Gastroesophageal sphincter (tissue), 4 donors: ENCODE measurements at regions not wholly inside any gene's neighbourhood (a gene's known extent, or its start where the extent isn't known, plus 50 kb on each side); places are given as distances from the start of the nearest gene placed in this dataset.
A peak's percentile ranks its signal among the peaks of the same experiment; 100 is the strongest.

ENCODE experiments used
- ATAC-seq: fragments of 150-250 bp; one replicate; pipeline ENCODE4 v1.9.1; 2016; ENCODE audit warnings: mild to moderate bottlenecking, moderate library complexity
- H3K27ac ChIP-seq, 4 donors: fragments of 200-600 bp; sonication (generic) in 3 of 4; 1 replicate in 3 of 4; 2 replicates in 1 of 4; pipeline ENCODE4 v1.5.1; 2016 to 2019
- H3K27me3 ChIP-seq: fragments of 200-600 bp; sonication (generic); one replicate; pipeline ENCODE4 v1.5.1; 2019
- H3K36me3 ChIP-seq, 2 donors: fragments of 200-600 bp; sonication (generic); one replicate each; pipeline ENCODE4 v1.5.1; 2019; ENCODE audit warnings: control low read depth in 1 of 2
- H3K4me1 ChIP-seq, 3 donors: fragments of 200-600 bp; sonication (generic); 1 replicate in 2 of 3; 2 replicates in 1 of 3; pipeline ENCODE4 v1.5.1; 2016 to 2019; ENCODE audit warnings: control low read depth in 2 of 3
- H3K4me3 ChIP-seq, 2 donors: fragments of 200-600 bp; sonication (generic); one replicate each; pipeline ENCODE4 v1.5.1; 2019; ENCODE audit warnings: mild to moderate bottlenecking in 1 of 2, moderate library complexity in 1 of 2
- H3K9me3 ChIP-seq, 3 donors: fragments of 200-600 bp; sonication (generic); one replicate each; pipeline ENCODE4 v1.5.1; 2017 to 2019; ENCODE audit warnings: control low read depth in 2 of 3
- CTCF ChIP-seq, 4 experiments: fragments of 200-600 bp in 2 of 4; fragments of 450-650 bp in 2 of 4; sonication (generic) in 1 of 4; IDR thresholded peaks; one replicate each; pipeline ENCODE4 v1.5.1; 2017 to 2019; ENCODE audit warnings: antibody characterized with exemption in 4 of 4, mild to moderate bottlenecking in 2 of 4, moderate library complexity in 2 of 4
- EP300 ChIP-seq: sonication (generic); formaldehyde crosslinking; IDR thresholded peaks from one replicate; pipeline ENCODE4 v1.6.1; 2017; ENCODE audit warnings: antibody characterized with exemption, mild to moderate bottlenecking
- POLR2A ChIP-seq, 2 donors: fragments of 450-650 bp; IDR thresholded peaks; one replicate each; pipeline ENCODE4 v1.6.1; 2017; ENCODE audit warnings: antibody characterized with exemption in 2 of 2, mild to moderate bottlenecking in 2 of 2, moderate library complexity in 1 of 2
- POLR2AphosphoS5 ChIP-seq: sonication (generic); formaldehyde crosslinking; IDR thresholded peaks from one replicate; pipeline ENCODE4 v1.6.1; 2017; ENCODE audit warnings: antibody characterized with exemption
- WGBS, 2 donors: methylation state at CpG; one replicate each; pipeline ENCODE4 v1.1.5; 2018; ENCODE audit warnings: low coverage in 1 of 2; 5-methylcytosine and 5-hydroxymethylcytosine counted together

- peaks cover 0 to 27% (median 12%) of the 10 kb centered on the region in 3 donors for H3K4me1 ChIP-seq
- TF ChIP-seq CTCF (IDR thresholded peaks at IDR 0.05) (peak; percentile 18 to 87 (median 46)), POLR2A (IDR thresholded peaks at IDR 0.05) (no peak)
- peak overlapping the region; percentile 12 to 81 (median 75) for H3K27ac ChIP-seq
- peak; percentile 84 for ATAC-seq
- H3K4me3 ChIP-seq: peak overlapping the region; percentile 28 to 48
- no peaks in the 10 kb centered on the region for H3K27me3 ChIP-seq
- no peaks in the 10 kb centered on the region for H3K36me3 ChIP-seq
- H3K9me3 ChIP-seq: no peaks in the 10 kb centered on the region
- 64% methylated on average over 8 of the region's 40 CpGs; no CpG with 5 or more reads in 1 of the 2 donors for WGBS, 2 donors
Measured at GRCh38 chr6:6724539-6725467, 136.3 kb downstream of the LY86 start.

GRCh38 chr6:6725468-6726209 is 137.1 kb downstream of the LY86 start:
- no peak for ATAC-seq
- Histone ChIP-seq H3K27me3 (no peaks in the 10 kb centered on the region), H3K36me3 (no peaks in the 10 kb centered on the region), H3K9me3 (no peaks in the 10 kb centered on the region), H3K4me1 (peaks cover 0 to 27% (median 12%) of the 10 kb centered on the region in 3 donors), H3K4me3 (no peak overlapping the region), H3K27ac (peak overlapping the region in 3 of 4 donors; percentile 73 to 81 (median 77))
- no peak for TF ChIP-seq EP300
- TF ChIP-seq POLR2A (IDR thresholded peaks at IDR 0.05): no peak
- TF ChIP-seq POLR2AphosphoS5: no peak
- WGBS, 2 donors: 65 to 87% methylated on average over 5 to 6 of the region's 15 CpGs

GRCh38 chr6:6728169-6728941 is 139.8 kb downstream of the LY86 start:
- H3K4me1 ChIP-seq: peaks cover 0 to 24% (median 12%) of the 10 kb centered on the region in 3 donors
- TF ChIP-seq CTCF (IDR thresholded peaks at IDR 0.05) (no peak), EP300 (no peak), POLR2AphosphoS5 (no peak), POLR2A (IDR thresholded peaks at IDR 0.05) (no peak)
- H3K27ac ChIP-seq: no peak overlapping the region

GRCh38 chr6:6729971-6730370 is 141.5 kb downstream of the LY86 start:
- no peaks in the 10 kb centered on the region for H3K36me3 ChIP-seq
- no peak overlapping the region for H3K27ac ChIP-seq
- no peaks in the 10 kb centered on the region for H3K9me3 ChIP-seq
- peaks cover 0 to 8% (median 5%) of the 10 kb centered on the region in 3 donors for H3K4me1 ChIP-seq
- no peak for ATAC-seq
- peaks cover 13% of the 10 kb centered on the region for H3K27me3 ChIP-seq
- no peak overlapping the region for H3K4me3 ChIP-seq
- WGBS, 2 donors: 0 to 100% methylated on average over 1 of the region's 1 CpG
- TF ChIP-seq EP300 (no peak), POLR2A (IDR thresholded peaks at IDR 0.05) (no peak), POLR2AphosphoS5 (no peak), CTCF (IDR thresholded peaks at IDR 0.05) (no peak)

More at GRCh38 chr6:6728169-6728941, 139.8 kb downstream of the LY86 start:
- Histone ChIP-seq H3K36me3 (no peaks in the 10 kb centered on the region), H3K27me3 (no peaks in the 10 kb centered on the region), H3K4me3 (no peak overlapping the region), H3K9me3 (no peaks in the 10 kb centered on the region)
- no peak for ATAC-seq
- WGBS, 2 donors: 94 to 96% methylated on average over 3 to 7 of the region's 9 CpGs

GRCh38 chr6:6730831-6731230 is 142.3 kb downstream of the LY86 start:
- WGBS, 2 donors: 0 to 50% methylated on average over 2 of the region's 2 CpGs
- Histone ChIP-seq H3K4me3 (no peak overlapping the region), H3K4me1 (no peaks in the 10 kb centered on the region), H3K27me3 (peaks cover 21% of the 10 kb centered on the region), H3K9me3 (no peaks in the 10 kb centered on the region), H3K36me3 (no peaks in the 10 kb centered on the region), H3K27ac (no peak overlapping the region)
- TF ChIP-seq POLR2AphosphoS5: no peak
- TF ChIP-seq CTCF (IDR thresholded peaks at IDR 0.05): no peak
- TF ChIP-seq POLR2A (IDR thresholded peaks at IDR 0.05): no peak
- TF ChIP-seq EP300: no peak
- no peak for ATAC-seq
